Suprapubic skin (tissue), 4 donors: ENCODE measurements at regions not wholly inside any gene's neighbourhood (a gene's known extent, or its start where the extent isn't known, plus 50 kb on each side); places are given as distances from the start of the nearest gene placed in this dataset.

Experiments
- EP300 ChIP-seq: sonication (generic); formaldehyde crosslinking; IDR thresholded peaks from one replicate; pipeline ENCODE4 v1.6.1; 2017; ENCODE audit warnings: antibody characterized with exemption
- POLR2A ChIP-seq, 2 donors: fragments of 450-650 bp; IDR thresholded peaks; one replicate each; pipeline ENCODE4 v1.6.1; 2017; ENCODE audit warnings: antibody characterized with exemption in 2 of 2, mild to moderate bottlenecking in 2 of 2, moderate library complexity in 2 of 2
- POLR2AphosphoS5 ChIP-seq, 3 donors: sonication (generic); formaldehyde crosslinking; IDR thresholded peaks; one replicate each; pipeline ENCODE4 v1.6.1; 2017; ENCODE audit warnings: antibody characterized with exemption in 3 of 3
- TF ChIP-seq, protein P1 (sequence below), 2 donors: fragments of 200-600 bp in 1 of 2; fragments of 450-650 bp in 1 of 2; sonication (generic) in 1 of 2; IDR thresholded peaks; one replicate each; pipeline ENCODE4 v1.5.1; 2016 to 2019; ENCODE audit warnings: antibody characterized with exemption in 2 of 2, mild to moderate bottlenecking in 1 of 2, moderate library complexity in 1 of 2

DNA sequence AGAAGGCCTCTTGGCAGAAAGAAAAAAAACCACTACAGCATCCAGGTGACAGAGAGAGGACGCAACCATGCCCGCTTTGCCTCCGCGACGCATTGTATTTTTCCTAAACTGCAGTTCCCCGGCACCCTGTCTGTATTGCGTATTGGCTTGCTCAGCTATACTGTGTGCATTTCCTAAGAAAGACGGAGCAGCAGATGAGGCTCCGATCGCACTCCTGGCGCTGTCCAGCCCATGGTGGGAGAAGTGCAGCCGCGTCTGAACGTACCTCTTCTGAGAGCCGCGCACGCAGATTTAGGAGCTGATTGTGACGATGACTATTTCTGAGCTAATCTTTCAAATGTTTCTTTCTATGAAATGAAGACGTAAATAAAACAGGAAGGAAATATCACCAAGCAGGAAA lies 366.5 kb downstream of the IRX1 start:
- TF ChIP-seq, protein P1, sequence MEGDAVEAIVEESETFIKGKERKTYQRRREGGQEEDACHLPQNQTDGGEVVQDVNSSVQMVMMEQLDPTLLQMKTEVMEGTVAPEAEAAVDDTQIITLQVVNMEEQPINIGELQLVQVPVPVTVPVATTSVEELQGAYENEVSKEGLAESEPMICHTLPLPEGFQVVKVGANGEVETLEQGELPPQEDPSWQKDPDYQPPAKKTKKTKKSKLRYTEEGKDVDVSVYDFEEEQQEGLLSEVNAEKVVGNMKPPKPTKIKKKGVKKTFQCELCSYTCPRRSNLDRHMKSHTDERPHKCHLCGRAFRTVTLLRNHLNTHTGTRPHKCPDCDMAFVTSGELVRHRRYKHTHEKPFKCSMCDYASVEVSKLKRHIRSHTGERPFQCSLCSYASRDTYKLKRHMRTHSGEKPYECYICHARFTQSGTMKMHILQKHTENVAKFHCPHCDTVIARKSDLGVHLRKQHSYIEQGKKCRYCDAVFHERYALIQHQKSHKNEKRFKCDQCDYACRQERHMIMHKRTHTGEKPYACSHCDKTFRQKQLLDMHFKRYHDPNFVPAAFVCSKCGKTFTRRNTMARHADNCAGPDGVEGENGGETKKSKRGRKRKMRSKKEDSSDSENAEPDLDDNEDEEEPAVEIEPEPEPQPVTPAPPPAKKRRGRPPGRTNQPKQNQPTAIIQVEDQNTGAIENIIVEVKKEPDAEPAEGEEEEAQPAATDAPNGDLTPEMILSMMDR (IDR thresholded peaks at IDR 0.05): no peak
- TF ChIP-seq EP300 (no peak), POLR2A (IDR thresholded peaks at IDR 0.05) (no peak), POLR2AphosphoS5 (IDR thresholded peaks at IDR 0.05) (no peak)
